BJ (cell line): ENCODE measurements at regions not wholly inside any gene's neighbourhood (a gene's known extent, or its start where the extent isn't known, plus 50 kb on each side); places are given as distances from the start of the nearest gene placed in this dataset.

Experiments used
- CTCF ChIA-PET: fragments of 350-600 bp; formaldehyde crosslinking; extraction: SDS; loops from one replicate; lab custom pipeline; 2021; ENCODE audit warnings: antibody characterized with exemption, inconsistent platforms; lab: Yijun Ruan, JAX
- POLR2A ChIA-PET: fragments of 300-600 bp; sonication (Branson Sonifier 250); formaldehyde crosslinking; extraction: SDS; loops from one replicate; lab custom pipeline; 2021; ENCODE audit warnings: antibody characterized with exemption; lab: Charles Lee
- DNase-seq: peaks from one replicate; pipeline ENCODE4 v3.0.0-alpha.2; 2011; ENCODE audit warnings: low read depth
- H3K27me3 ChIP-seq: 2 replicates; pipeline ENCODE4 v1.6.0; 2011; ENCODE audit warnings: low read length; ENCODE audit not compliant: control insufficient read depth, insufficient read depth
- H3K36me3 ChIP-seq: 2 replicates; pipeline ENCODE4 v1.5.1; 2011; ENCODE audit warnings: low read length; ENCODE audit not compliant: control insufficient read depth, insufficient read depth
- H3K4me3 ChIP-seq: 2 replicates; pipeline ENCODE4 v1.5.1; 2011; ENCODE audit warnings: low read depth, mild to moderate bottlenecking, control low read depth, low read length
- TF ChIP-seq, protein P1 (sequence below): IDR thresholded peaks from 2 replicates; pipeline ENCODE4 v1.5.1; 2011; ENCODE audit warnings: low read depth, mild to moderate bottlenecking, control low read depth, inconsistent platforms, low read length, moderate library complexity; ENCODE audit not compliant: insufficient read depth

DNA sequence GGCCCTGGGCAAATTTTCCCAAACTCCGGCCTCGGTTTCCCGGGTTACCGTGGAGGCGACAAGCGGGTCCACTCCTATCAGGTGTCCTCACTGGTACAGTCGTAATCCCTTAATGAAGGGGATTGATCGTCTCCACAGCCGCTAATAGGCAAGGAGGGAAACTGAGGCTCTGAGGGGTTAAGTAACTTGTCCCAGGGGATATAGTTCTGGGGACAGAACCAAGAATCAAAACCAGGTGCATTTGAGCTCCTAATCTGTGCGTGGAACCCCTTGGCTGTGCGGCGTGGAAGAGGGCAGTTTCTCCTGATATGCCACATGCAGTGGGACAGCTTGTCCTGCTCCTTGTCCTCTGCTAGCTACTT is 157.2 kb downstream of the CYRIA start:
- no peak overlapping the region for H3K4me3 ChIP-seq
- TF ChIP-seq, protein P1, sequence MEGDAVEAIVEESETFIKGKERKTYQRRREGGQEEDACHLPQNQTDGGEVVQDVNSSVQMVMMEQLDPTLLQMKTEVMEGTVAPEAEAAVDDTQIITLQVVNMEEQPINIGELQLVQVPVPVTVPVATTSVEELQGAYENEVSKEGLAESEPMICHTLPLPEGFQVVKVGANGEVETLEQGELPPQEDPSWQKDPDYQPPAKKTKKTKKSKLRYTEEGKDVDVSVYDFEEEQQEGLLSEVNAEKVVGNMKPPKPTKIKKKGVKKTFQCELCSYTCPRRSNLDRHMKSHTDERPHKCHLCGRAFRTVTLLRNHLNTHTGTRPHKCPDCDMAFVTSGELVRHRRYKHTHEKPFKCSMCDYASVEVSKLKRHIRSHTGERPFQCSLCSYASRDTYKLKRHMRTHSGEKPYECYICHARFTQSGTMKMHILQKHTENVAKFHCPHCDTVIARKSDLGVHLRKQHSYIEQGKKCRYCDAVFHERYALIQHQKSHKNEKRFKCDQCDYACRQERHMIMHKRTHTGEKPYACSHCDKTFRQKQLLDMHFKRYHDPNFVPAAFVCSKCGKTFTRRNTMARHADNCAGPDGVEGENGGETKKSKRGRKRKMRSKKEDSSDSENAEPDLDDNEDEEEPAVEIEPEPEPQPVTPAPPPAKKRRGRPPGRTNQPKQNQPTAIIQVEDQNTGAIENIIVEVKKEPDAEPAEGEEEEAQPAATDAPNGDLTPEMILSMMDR = no peak
- no peaks in the 10 kb centered on the region for H3K36me3 ChIP-seq
- ChIA-PET CTCF (no interaction called here), POLR2A (no interaction called here)
- no peaks in the 10 kb centered on the region for H3K27me3 ChIP-seq
- DNase-seq = no peak

DNA sequence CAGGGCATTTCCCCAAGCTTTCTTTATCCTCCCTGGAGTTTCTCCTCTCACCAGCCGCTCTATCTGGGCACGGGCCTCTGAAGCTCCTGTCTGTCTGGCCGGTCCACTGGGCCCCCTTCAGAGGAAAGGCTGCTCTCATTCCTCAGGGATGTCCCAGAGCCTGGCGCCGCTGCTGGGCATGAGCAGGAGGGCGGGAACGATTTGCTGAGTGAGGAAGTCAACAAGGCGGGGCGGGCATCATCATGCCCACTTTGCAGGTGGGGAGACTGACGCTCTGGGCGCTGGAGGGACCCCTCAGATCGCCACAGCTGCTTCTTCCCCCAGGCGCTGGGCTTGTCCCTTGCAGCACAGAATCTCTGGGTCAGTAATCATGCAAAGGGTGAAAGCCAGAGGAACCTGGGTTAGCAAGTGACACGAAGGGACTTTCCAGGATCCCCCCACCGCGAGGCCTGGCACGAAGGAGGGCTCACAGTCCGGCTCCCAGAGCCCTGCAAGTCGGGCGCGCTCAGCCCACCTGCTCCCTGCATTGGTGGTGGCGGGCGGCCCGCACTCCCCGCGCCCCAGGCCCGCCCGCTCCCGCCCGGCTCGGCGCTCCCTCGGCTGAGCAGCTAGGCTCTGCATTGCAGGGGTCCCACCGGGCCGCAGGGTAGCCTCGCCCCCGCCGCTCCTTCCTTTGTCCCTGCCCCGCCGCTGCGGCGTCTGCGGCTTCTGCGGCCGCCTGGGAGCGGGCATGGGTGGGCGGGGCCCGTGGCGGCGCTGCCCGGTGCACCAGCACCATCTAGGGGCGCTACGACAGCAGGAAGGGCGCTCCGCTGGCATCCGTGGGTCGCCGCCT is 157.8 kb downstream of the CYRIA start:
- H3K4me3 ChIP-seq = no peak overlapping the region

DNA sequence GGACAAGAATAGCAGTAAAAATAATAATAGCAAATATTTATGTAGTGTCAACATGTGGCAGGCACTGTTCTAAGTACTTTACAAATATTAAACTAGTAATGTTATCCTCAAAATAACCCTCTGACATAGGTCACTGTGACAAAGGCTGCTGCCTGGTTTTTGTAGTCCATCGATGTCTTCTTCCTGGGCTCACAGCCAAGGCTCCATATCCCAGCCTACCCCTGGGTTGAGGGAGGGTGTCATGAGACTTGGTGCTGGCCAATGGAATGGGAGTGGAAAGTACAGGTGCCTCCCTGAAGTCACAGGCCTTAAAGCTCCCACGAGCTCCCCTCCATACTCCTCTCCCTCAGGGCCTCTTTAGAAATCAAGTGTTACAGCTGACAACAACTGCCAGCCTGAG is 159.3 kb downstream of the CYRIA start:
- ChIA-PET CTCF (no interaction called here), POLR2A (no interaction called here)
- no peak for DNase-seq
- TF ChIP-seq, protein P1 = no peak
- Histone ChIP-seq H3K36me3 (no peaks in the 10 kb centered on the region), H3K27me3 (no peaks in the 10 kb centered on the region), H3K4me3 (no peak overlapping the region)

More for the DNA sequence above, 157.8 kb downstream of the CYRIA start:
- H3K36me3 ChIP-seq = no peaks in the 10 kb centered on the region
- no peak for DNase-seq
- TF ChIP-seq, protein P1 = no peak
- ChIA-PET CTCF (interaction anchor here (1.0 kb wide), 1 partner anchor 865 kb away, joined by 3 read pairs; no protein-coding TSS in a partner anchor), POLR2A (no interaction called here)
- H3K27me3 ChIP-seq = no peaks in the 10 kb centered on the region

DNA sequence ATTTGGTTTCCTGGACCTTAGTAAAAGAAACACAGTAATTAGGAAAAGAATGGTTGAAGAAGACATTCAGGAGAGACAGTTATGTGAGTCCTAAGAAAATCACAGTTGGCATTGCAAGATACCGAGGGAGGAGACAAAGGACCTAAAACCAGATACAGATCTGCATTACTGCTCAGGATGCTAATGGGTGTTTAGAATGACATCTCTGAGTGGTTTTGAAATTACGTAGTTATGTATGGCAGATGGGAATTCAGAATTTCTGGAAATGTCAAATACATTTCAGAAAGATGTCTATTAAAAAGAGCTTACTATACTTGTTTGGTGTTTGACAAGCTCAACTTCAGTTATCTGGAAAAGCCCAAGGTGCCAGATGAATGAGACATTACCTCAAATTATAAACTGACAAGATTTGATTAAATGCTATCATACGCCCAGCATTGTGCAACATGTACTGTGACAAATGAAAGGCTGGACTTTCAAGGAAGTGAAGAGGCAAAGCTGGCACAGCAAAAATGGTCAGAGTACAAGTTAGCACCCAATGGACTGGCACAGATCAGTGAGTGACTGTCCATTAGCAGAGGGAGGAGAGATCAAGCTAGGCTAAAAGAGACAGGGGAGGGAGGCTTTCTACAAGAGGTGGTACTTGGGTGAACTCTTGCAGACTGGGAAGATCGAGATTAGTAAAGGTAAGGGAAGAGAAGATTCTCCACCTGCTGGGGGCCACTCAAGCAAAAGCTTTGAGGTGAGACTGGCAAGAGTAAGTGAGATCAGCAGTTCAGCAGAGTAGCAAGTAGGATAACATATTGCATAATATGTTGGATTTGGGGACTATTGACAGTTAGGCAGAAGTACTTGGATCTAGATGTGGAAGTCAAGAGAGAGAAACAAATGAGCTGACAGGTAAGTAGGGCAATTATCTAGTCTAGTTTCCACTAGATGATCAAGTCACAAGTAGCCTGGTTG is 168.9 kb downstream of the CYRIA start:
- Histone ChIP-seq H3K27me3 (no peaks in the 10 kb centered on the region), H3K36me3 (no peaks in the 10 kb centered on the region), H3K4me3 (no peak overlapping the region)
- POLR2A ChIA-PET = no interaction called here
- TF ChIP-seq, protein P1 = no peak
- DNase-seq = no peak
- CTCF ChIA-PET = no interaction called here
